HG03135 (cell line): ENCODE measurements at regions not wholly inside any gene's neighbourhood (a gene's known extent, or its start where the extent isn't known, plus 50 kb on each side); places are given as distances from the start of the nearest gene placed in this dataset.
"Not testable (repeated sequence)": the region's sequence is repeated elsewhere in the genome, so short reads cannot be mapped to it uniquely, and the experiment has no call there.

ENCODE experiments used
- ATAC-seq: cut with Tn5 transposase; IDR thresholded peaks from one replicate; pipeline ENCODE4 v1.9.1; 2021; ENCODE audit warnings: mild to moderate bottlenecking, moderate library complexity; ENCODE audit not compliant: unreplicated experiment

- no peak for ATAC-seq
These were observed 528.5 kb upstream of the CRIM1 start for GRCh38 chr2:35827086-35827485.

GRCh38 chr2:35822716-35823115 is 532.9 kb upstream of the CRIM1 start:
- ATAC-seq = no peak

GRCh38 chr2:35821675-35822074 is 533.9 kb upstream of the CRIM1 start:
- no peak for ATAC-seq

GRCh38 chr2:35820391-35820790 is 535.2 kb upstream of the CRIM1 start:
- no peak for ATAC-seq

- ATAC-seq = no peak
These were observed 536.5 kb upstream of the CRIM1 start for GRCh38 chr2:35819033-35819432.

- ATAC-seq = not testable (repeated sequence)
These were observed 537.2 kb upstream of the CRIM1 start for GRCh38 chr2:35818359-35818758.

GRCh38 chr2:35814597-35814996 is 541.0 kb upstream of the CRIM1 start:
- not testable (repeated sequence) for ATAC-seq

GRCh38 chr2:35803126-35803525 is 552.5 kb upstream of the CRIM1 start:
- no peak for ATAC-seq

- ATAC-seq = no peak
These were observed 560.7 kb upstream of the CRIM1 start for GRCh38 chr2:35794796-35795450.

- ATAC-seq = no peak
These were observed 565.3 kb upstream of the CRIM1 start for GRCh38 chr2:35790292-35790691.

- no peak for ATAC-seq
These were observed 567.0 kb upstream of the CRIM1 start for GRCh38 chr2:35788543-35788942.

- no peak for ATAC-seq
These were observed 568.1 kb upstream of the CRIM1 start for GRCh38 chr2:35787302-35788031.

- no peak for ATAC-seq
These were observed 570.0 kb upstream of the CRIM1 start for GRCh38 chr2:35785564-35785963.

- no peak for ATAC-seq
These were observed 570.8 kb upstream of the CRIM1 start for GRCh38 chr2:35784777-35785176.

- no peak for ATAC-seq
These were observed 571.9 kb upstream of the CRIM1 start for GRCh38 chr2:35783723-35784122.

GRCh38 chr2:35741556-35741955 is 614.0 kb upstream of the CRIM1 start:
- ATAC-seq = no peak

GRCh38 chr2:35731674-35732073 is 623.9 kb upstream of the CRIM1 start:
- ATAC-seq = no peak

GRCh38 chr2:35714883-35715282 is 640.7 kb upstream of the CRIM1 start:
- ATAC-seq = no peak

- ATAC-seq = no peak
These were observed 647.1 kb upstream of the CRIM1 start for GRCh38 chr2:35708411-35708923.

- no peak for ATAC-seq
These were observed 667.3 kb upstream of the CRIM1 start for GRCh38 chr2:35688309-35688708.

- ATAC-seq = no peak
These were observed 703.8 kb upstream of the CRIM1 start for GRCh38 chr2:35651688-35652323.

- no peak for ATAC-seq
These were observed 740.9 kb upstream of the CRIM1 start for GRCh38 chr2:35614640-35615039.
